ENCODE measurements at regions not wholly inside any gene's neighbourhood (a gene's known extent, or its start where the extent isn't known, plus 50 kb on each side); places are given as distances from the start of the nearest gene placed in this dataset.

DNA sequence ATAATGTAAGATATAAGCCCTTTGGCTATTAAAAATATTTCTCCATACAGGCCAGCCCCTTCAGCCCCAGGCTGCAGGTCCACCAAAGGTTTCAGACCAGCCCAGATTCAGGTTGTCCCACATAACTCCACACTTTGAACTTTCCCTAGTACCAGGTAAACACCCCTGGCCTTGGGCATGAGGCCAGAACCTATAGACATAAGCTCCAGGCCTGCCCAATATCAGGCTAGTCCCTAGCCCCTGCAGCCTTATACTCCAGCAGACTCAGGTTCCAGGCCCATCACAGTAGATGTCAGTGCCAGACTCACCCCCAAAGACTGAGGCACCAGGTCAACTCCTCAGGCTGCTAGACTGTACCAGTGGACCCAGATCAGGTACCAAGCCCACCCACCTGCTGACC, 178.5 kb upstream of the DAAM1 start:
- no peak for TF ChIP-seq CTCF (IDR thresholded peaks at IDR 0.05; ENCODE audit: low read length)
- no peak for TF ChIP-seq EZH2 (IDR thresholded peaks at IDR 0.05; ENCODE audit: borderline replicate concordance, low read length)

All from OCI-LY1 (cell line).